Thymus (tissue), 11 donors: ENCODE measurements at regions not wholly inside any gene's neighbourhood (a gene's known extent, or its start where the extent isn't known, plus 50 kb on each side); places are given as distances from the start of the nearest gene placed in this dataset.

Experiments used
- DNase-seq, 9 donors: peaks; one replicate each; pipeline ENCODE4 v3.0.0-alpha.2; 2013; ENCODE audit warnings: low spot score in 9 of 9, low read depth in 6 of 9, missing footprints in 1 of 9
- H3K27ac ChIP-seq, 2 donors: one replicate each; pipeline ENCODE4 v1.5.1; 2013; ENCODE audit warnings: control low read depth in 1 of 2, low read depth in 1 of 2, low read length in 1 of 2, mild to moderate bottlenecking in 1 of 2, moderate library complexity in 1 of 2
- H3K27me3 ChIP-seq, 2 donors: one replicate each; pipeline ENCODE4 v1.5.1; 2013; ENCODE audit warnings: low read length in 1 of 2; ENCODE audit not compliant: control insufficient read depth in 2 of 2, insufficient read depth in 1 of 2
- H3K36me3 ChIP-seq, 2 donors: one replicate each; pipeline ENCODE4 v1.5.1; 2013; ENCODE audit warnings: low read length in 1 of 2, mild to moderate bottlenecking in 1 of 2, moderate library complexity in 1 of 2; ENCODE audit not compliant: control insufficient read depth in 2 of 2, insufficient read depth in 2 of 2
- H3K4me1 ChIP-seq, 2 donors: one replicate each; pipeline ENCODE4 v1.5.1; 2013; ENCODE audit warnings: low read length in 2 of 2; ENCODE audit not compliant: control insufficient read depth in 2 of 2, insufficient read depth in 2 of 2
- H3K4me3 ChIP-seq, 2 donors: one replicate each; pipeline ENCODE4 v1.5.1; 2013; ENCODE audit warnings: low read length in 2 of 2, control low read depth in 1 of 2, mild to moderate bottlenecking in 1 of 2
- H3K9me3 ChIP-seq, 2 donors: one replicate each; pipeline ENCODE4 v1.5.1; 2013; ENCODE audit warnings: low read length in 1 of 2, mild to moderate bottlenecking in 1 of 2; ENCODE audit not compliant: control insufficient read depth in 2 of 2, insufficient read depth in 1 of 2
- WGBS: extraction: QIAGEN DNeasy Blood & Tissue Kit; methylation state at CpG from one replicate; pipeline ENCODE4 v1.1.7; 2013; 5-methylcytosine and 5-hydroxymethylcytosine counted together
- donor health status: healthy.

GRCh38 chr14:101193106-101193844 lies 289.8 kb upstream of the RTL1 start:
- WGBS: 96% methylated on average over 16 of the region's 16 CpGs
- no peaks in the 10 kb centered on the region for H3K27me3 ChIP-seq
- H3K27ac ChIP-seq: no peak overlapping the region
- no peak overlapping the region for H3K4me3 ChIP-seq
- no peak for DNase-seq
- H3K9me3 ChIP-seq: no peaks in the 10 kb centered on the region
- H3K4me1 ChIP-seq: peaks cover 0 to 28% of the 10 kb centered on the region in 2 donors
- H3K36me3 ChIP-seq: no peaks in the 10 kb centered on the region

GRCh38 chr14:101193845-101194372 lies 290.4 kb upstream of the RTL1 start:
- no peak for DNase-seq
- Histone ChIP-seq H3K4me1 (peaks cover 0 to 28% of the 10 kb centered on the region in 2 donors), H3K9me3 (no peaks in the 10 kb centered on the region), H3K27me3 (no peaks in the 10 kb centered on the region), H3K4me3 (no peak overlapping the region), H3K36me3 (no peaks in the 10 kb centered on the region), H3K27ac (no peak overlapping the region)
- WGBS: 84% methylated on average over 15 of the region's 15 CpGs

- no peak for DNase-seq
- H3K9me3 ChIP-seq: no peaks in the 10 kb centered on the region
- H3K36me3 ChIP-seq: no peaks in the 10 kb centered on the region
- H3K4me3 ChIP-seq: no peak overlapping the region
- H3K27ac ChIP-seq: no peak overlapping the region
- H3K27me3 ChIP-seq: no peaks in the 10 kb centered on the region
- 83% methylated on average over 20 of the region's 20 CpGs for WGBS
- peaks cover 0 to 28% of the 10 kb centered on the region in 2 donors for H3K4me1 ChIP-seq
These were observed 291.1 kb upstream of the RTL1 start for GRCh38 chr14:101194373-101195308.

GRCh38 chr14:101195309-101195901 lies 291.9 kb upstream of the RTL1 start:
- Histone ChIP-seq H3K4me1 (peaks cover 0 to 28% of the 10 kb centered on the region in 2 donors), H3K4me3 (no peak overlapping the region), H3K9me3 (no peaks in the 10 kb centered on the region), H3K27ac (no peak overlapping the region), H3K27me3 (no peaks in the 10 kb centered on the region), H3K36me3 (no peaks in the 10 kb centered on the region)
- WGBS: 94% methylated on average over 12 of the region's 12 CpGs
- no peak for DNase-seq

- H3K4me3 ChIP-seq: no peak overlapping the region
- H3K27ac ChIP-seq: no peak overlapping the region
- WGBS: 96% methylated on average over 11 of the region's 11 CpGs
- peaks cover 0 to 24% of the 10 kb centered on the region in 2 donors for H3K4me1 ChIP-seq
- DNase-seq: no peak
- no peaks in the 10 kb centered on the region for H3K36me3 ChIP-seq
- H3K9me3 ChIP-seq: no peaks in the 10 kb centered on the region
- H3K27me3 ChIP-seq: no peaks in the 10 kb centered on the region
These were observed 292.7 kb upstream of the RTL1 start for GRCh38 chr14:101196051-101196712.

GRCh38 chr14:101196795-101197590 lies 293.5 kb upstream of the RTL1 start:
- Histone ChIP-seq H3K27ac (no peak overlapping the region), H3K27me3 (no peaks in the 10 kb centered on the region), H3K4me1 (peaks cover 0 to 21% of the 10 kb centered on the region in 2 donors), H3K36me3 (no peaks in the 10 kb centered on the region), H3K9me3 (no peaks in the 10 kb centered on the region), H3K4me3 (no peak overlapping the region)
- DNase-seq: no peak
- 94% methylated on average over 11 of the region's 11 CpGs for WGBS

- H3K27ac ChIP-seq: no peak overlapping the region
- H3K36me3 ChIP-seq: no peaks in the 10 kb centered on the region
- no peak for DNase-seq
These were observed 294.3 kb upstream of the RTL1 start for GRCh38 chr14:101197595-101198397.

More at GRCh38 chr14:101197595-101198397, 294.3 kb upstream of the RTL1 start:
- 92% methylated on average over 18 of the region's 18 CpGs for WGBS
- no peaks in the 10 kb centered on the region for H3K9me3 ChIP-seq
- H3K27me3 ChIP-seq: no peaks in the 10 kb centered on the region
- H3K4me1 ChIP-seq: peaks cover 0 to 20% of the 10 kb centered on the region in 2 donors
- no peak overlapping the region for H3K4me3 ChIP-seq
